ENCODE measurements at regions not wholly inside any gene's neighbourhood (a gene's known extent, or its start where the extent isn't known, plus 50 kb on each side); places are given as distances from the start of the nearest gene placed in this dataset. TPM values are rescaled to one million over a fixed set of nuclear protein-coding genes. Genes with fewer than 3 reads are reported as not detected.

DNA sequence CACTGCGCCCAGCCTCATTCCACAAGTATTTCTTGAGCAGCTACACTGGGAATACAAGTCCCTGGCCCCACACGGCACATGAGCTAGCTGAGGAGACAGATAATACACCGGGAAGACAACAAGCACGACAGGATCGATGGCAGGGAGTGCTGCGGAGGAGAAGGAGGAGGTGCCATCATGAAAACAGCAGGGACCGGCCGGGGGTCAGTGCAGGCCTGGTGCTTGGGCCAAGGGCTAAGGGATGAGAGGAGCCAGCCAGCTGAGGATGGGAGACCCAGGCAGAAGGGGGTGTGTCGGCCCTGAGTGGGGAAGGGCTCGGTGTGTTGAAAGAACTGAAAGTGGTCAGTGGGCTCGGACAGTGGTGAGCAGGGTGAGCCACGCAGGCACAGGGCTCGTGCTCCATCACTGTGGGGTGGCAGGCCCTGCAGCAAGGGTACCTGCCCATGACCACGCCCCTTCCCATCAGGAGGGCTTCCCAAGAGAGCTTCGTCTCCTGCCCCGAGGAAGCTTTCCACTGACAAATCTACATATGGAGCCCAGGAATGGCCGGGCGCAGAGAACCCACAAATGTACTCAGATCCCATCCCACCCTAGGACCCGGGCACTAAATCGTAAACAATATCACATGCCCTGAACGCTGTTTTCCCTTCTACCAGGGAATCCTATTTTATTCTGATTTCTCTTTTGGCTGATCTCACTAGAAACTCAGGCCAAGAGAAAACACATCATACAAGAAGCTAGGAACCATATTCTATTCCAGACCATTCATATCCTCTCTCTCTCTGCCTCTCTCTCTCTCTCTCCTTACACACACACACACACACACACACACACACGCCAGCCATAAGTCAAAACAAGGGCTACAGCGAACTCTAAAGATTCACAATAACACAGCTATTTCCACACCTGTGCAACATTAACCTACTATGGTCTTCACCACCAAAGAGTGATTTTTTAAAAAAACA, 50.7 kb upstream of the TNRC6C start:
- Histone ChIP-seq H2AFZ (ENCODE audit: low read length) (no peak overlapping the region), H3K27me3 (ENCODE audit: low read length) (peaks cover 72% of the 10 kb centered on the region), H3K4me1 (ENCODE audit: insufficient read depth, low read length) (no peaks in the 10 kb centered on the region), H3K36me3 (ENCODE audit: low read depth, low read length) (no peaks in the 10 kb centered on the region), H3K9ac (ENCODE audit: low read length) (no peak overlapping the region), H3K27ac (ENCODE audit: low read length) (no peak overlapping the region), H3F3A (ENCODE audit: low read length, unreplicated experiment) (no peaks in the 10 kb centered on the region), H3K4me2 (ENCODE audit: low read length) (no peak overlapping the region), H3K9me3 (ENCODE audit: low read length) (no peaks in the 10 kb centered on the region), H3K4me3 (ENCODE audit: low read length) (no peak overlapping the region), H3K9me2 (replicated peaks; ENCODE audit: low read length) (no peaks in the 10 kb centered on the region), H3K79me2 (ENCODE audit: low read length) (no peaks in the 10 kb centered on the region), H4K20me1 (ENCODE audit: low read length) (no peaks in the 10 kb centered on the region)
- BruUV-seq (replicated peaks) = no TSS peak
- ChIA-PET CTCF (interaction anchor here (0.7 kb wide), 2 partner anchors 344 to 365 kb away, joined by 5 to 10 read pairs; no protein-coding TSS in a partner anchor), POLR2A (ENCODE audit: unreplicated experiment) (no interaction called here)
- intact Hi-C loops (cut with micrococcal nuclease) = no loop called here
- DNase-seq = no peak
- TF ChIP-seq EZH2 (IDR thresholded peaks at IDR 0.05; ENCODE audit: low read length, unreplicated experiment) (no peak), EZH2phosphoT487 (IDR thresholded peaks at IDR 0.05; ENCODE audit: borderline replicate concordance, low read length) (no peak)
- TF ChIP-seq, protein P1, sequence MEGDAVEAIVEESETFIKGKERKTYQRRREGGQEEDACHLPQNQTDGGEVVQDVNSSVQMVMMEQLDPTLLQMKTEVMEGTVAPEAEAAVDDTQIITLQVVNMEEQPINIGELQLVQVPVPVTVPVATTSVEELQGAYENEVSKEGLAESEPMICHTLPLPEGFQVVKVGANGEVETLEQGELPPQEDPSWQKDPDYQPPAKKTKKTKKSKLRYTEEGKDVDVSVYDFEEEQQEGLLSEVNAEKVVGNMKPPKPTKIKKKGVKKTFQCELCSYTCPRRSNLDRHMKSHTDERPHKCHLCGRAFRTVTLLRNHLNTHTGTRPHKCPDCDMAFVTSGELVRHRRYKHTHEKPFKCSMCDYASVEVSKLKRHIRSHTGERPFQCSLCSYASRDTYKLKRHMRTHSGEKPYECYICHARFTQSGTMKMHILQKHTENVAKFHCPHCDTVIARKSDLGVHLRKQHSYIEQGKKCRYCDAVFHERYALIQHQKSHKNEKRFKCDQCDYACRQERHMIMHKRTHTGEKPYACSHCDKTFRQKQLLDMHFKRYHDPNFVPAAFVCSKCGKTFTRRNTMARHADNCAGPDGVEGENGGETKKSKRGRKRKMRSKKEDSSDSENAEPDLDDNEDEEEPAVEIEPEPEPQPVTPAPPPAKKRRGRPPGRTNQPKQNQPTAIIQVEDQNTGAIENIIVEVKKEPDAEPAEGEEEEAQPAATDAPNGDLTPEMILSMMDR (conservative IDR thresholded peaks at IDR 0.05; ENCODE audit: low read depth, low read length) = no peak
- ATAC-seq = no peak

DNA sequence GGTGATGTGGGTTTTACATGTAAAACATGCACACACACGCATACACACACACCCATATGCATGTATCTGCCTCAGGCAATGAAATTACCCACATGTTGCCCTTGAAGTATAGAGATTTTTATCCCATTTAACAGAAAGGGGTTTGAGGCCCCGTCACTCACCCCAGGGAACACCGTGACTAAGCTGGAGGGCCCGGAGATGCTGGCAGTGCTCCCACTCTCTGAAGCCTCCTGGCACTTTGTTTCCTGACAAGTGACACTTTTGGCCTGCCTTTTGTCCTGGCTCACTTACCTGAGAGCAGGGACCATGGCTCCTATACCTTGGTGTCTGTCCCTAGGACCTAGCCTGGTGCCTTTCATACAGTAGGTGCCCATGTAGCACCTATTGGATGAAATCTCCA, 50.0 kb upstream of the TNRC6C start:
- ChIA-PET POLR2A (ENCODE audit: unreplicated experiment) (no interaction called here), CTCF (interaction anchor here (0.7 kb wide), 2 partner anchors 343 to 366 kb away, joined by 5 to 10 read pairs; no protein-coding TSS in a partner anchor)
- Histone ChIP-seq H2AFZ (ENCODE audit: low read length) (no peak overlapping the region), H3K9me2 (replicated peaks; ENCODE audit: low read length) (no peaks in the 10 kb centered on the region), H3K4me3 (ENCODE audit: low read length) (no peak overlapping the region), H3F3A (ENCODE audit: low read length, unreplicated experiment) (no peaks in the 10 kb centered on the region), H3K4me1 (ENCODE audit: insufficient read depth, low read length) (no peaks in the 10 kb centered on the region), H3K36me3 (ENCODE audit: low read depth, low read length) (no peaks in the 10 kb centered on the region), H3K27me3 (ENCODE audit: low read length) (peaks cover 65% of the 10 kb centered on the region), H3K9me3 (ENCODE audit: low read length) (no peaks in the 10 kb centered on the region), H4K20me1 (ENCODE audit: low read length) (no peaks in the 10 kb centered on the region), H3K9ac (ENCODE audit: low read length) (no peak overlapping the region), H3K79me2 (ENCODE audit: low read length) (no peaks in the 10 kb centered on the region), H3K27ac (ENCODE audit: low read length) (no peak overlapping the region), H3K4me2 (ENCODE audit: low read length) (no peak overlapping the region)
- BruUV-seq (replicated peaks) = no TSS peak
- DNase-seq (no peak), ATAC-seq (no peak)
- TF ChIP-seq EZH2 (IDR thresholded peaks at IDR 0.05; ENCODE audit: low read length, unreplicated experiment) = no peak
- TF ChIP-seq, protein P1 (conservative IDR thresholded peaks at IDR 0.05; ENCODE audit: low read depth, low read length) = no peak
- no peak for TF ChIP-seq EZH2phosphoT487 (IDR thresholded peaks at IDR 0.05; ENCODE audit: borderline replicate concordance, low read length)
- intact Hi-C loops (cut with micrococcal nuclease) = no loop called here

Small RNAs in the stretch of these regions (microRNA-seq; reads per million reads assigned to microRNA genes)
- gene MIR4316 (ENCODE audit: unreplicated experiment) = not detected

Data from PC-3 (cell line).